Liver (tissue), 3 donors: ENCODE measurements at regions not wholly inside any gene's neighbourhood (a gene's known extent, or its start where the extent isn't known, plus 50 kb on each side); places are given as distances from the start of the nearest gene placed in this dataset.
A peak's percentile ranks its signal among the peaks of the same experiment; 100 is the strongest.

Source experiments
- ATF3 ChIP-seq: IDR thresholded peaks from 2 replicates; pipeline ENCODE4 v1.6.1; 2016; ENCODE audit warnings: antibody characterized with exemption
- FOXA1 ChIP-seq: IDR thresholded peaks from 2 replicates; pipeline ENCODE4 v1.6.1; 2016; ENCODE audit warnings: antibody characterized with exemption
- JUND ChIP-seq, 2 donors: IDR thresholded peaks; 2 replicates each; pipeline ENCODE4 v1.6.1; 2016; ENCODE audit warnings: antibody characterized with exemption in 2 of 2
- MAX ChIP-seq: IDR thresholded peaks from 2 replicates; pipeline ENCODE4 v1.6.1; 2016; ENCODE audit warnings: antibody characterized with exemption
- RAD21 ChIP-seq, 2 donors: IDR thresholded peaks; 2 replicates each; pipeline ENCODE4 v1.6.1; 2016; ENCODE audit warnings: antibody characterized with exemption in 2 of 2, mild to moderate bottlenecking in 2 of 2
- REST ChIP-seq: IDR thresholded peaks from 2 replicates; pipeline ENCODE4 v1.6.1; 2016; ENCODE audit warnings: antibody characterized with exemption, mild to moderate bottlenecking
- RXRA ChIP-seq, 2 donors: IDR thresholded peaks; 2 replicates each; pipeline ENCODE4 v1.6.1; 2017 to 2018; ENCODE audit warnings: antibody characterized with exemption in 2 of 2, mild to moderate bottlenecking in 1 of 2
- SP1 ChIP-seq: IDR thresholded peaks from 2 replicates; pipeline ENCODE4 v1.6.1; 2018; ENCODE audit warnings: antibody characterized with exemption, mild to moderate bottlenecking
- TAF1 ChIP-seq: conservative IDR thresholded peaks from 2 replicates; pipeline ENCODE4 v1.6.1; 2016; ENCODE audit warnings: antibody characterized with exemption, mild to moderate bottlenecking
- TF ChIP-seq, protein P1 (sequence below): fragments of 150-350 bp; IDR thresholded peaks from 2 replicates; pipeline ENCODE4 v1.5.1; 2017; ENCODE audit warnings: improper control_type of control experiment, low read depth, low read length; ENCODE audit not compliant: missing input control
- donor health status: healthy.
- donor health status: healthy.

GRCh38 chr9:117555964-117556629, 141.2 kb upstream of the ASTN2 start:
- TF ChIP-seq, protein P1, sequence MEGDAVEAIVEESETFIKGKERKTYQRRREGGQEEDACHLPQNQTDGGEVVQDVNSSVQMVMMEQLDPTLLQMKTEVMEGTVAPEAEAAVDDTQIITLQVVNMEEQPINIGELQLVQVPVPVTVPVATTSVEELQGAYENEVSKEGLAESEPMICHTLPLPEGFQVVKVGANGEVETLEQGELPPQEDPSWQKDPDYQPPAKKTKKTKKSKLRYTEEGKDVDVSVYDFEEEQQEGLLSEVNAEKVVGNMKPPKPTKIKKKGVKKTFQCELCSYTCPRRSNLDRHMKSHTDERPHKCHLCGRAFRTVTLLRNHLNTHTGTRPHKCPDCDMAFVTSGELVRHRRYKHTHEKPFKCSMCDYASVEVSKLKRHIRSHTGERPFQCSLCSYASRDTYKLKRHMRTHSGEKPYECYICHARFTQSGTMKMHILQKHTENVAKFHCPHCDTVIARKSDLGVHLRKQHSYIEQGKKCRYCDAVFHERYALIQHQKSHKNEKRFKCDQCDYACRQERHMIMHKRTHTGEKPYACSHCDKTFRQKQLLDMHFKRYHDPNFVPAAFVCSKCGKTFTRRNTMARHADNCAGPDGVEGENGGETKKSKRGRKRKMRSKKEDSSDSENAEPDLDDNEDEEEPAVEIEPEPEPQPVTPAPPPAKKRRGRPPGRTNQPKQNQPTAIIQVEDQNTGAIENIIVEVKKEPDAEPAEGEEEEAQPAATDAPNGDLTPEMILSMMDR, result peak; percentile 71
- TF ChIP-seq JUND (IDR thresholded peaks at IDR 0.05) (no peak), SP1 (no peak), REST (no peak), MAX (no peak), RXRA (IDR thresholded peaks at IDR 0.05) (no peak), TAF1 (no peak), RAD21 (IDR thresholded peaks at IDR 0.05) (peak; percentile 83 to 90), FOXA1 (no peak), ATF3 (no peak)
